ENCODE measurements at regions not wholly inside any gene's neighbourhood (a gene's known extent, or its start where the extent isn't known, plus 50 kb on each side); places are given as distances from the start of the nearest gene placed in this dataset.

DNA sequence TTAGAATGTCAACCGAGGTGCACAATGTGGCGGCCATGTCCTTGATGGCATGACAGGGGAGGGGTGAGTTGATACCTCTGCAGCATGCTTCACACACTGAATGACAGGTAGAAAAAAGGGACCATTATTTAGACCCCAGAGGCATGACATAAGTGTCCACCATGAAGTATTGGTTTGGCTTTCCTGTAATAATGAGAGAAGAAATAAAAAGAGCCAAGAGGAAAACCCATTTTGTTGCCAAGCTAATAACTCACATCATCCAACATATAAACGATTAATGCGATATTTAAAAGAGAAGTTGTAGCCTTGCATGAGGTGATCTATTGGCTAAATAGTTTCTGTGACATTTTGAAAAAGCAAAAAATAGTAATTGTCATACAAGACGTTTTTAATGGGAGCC lies 343.4 kb downstream of the LRIG3 start:
- DNase-seq (ENCODE audit: low read depth in 2 of 2): no peak

DNA sequence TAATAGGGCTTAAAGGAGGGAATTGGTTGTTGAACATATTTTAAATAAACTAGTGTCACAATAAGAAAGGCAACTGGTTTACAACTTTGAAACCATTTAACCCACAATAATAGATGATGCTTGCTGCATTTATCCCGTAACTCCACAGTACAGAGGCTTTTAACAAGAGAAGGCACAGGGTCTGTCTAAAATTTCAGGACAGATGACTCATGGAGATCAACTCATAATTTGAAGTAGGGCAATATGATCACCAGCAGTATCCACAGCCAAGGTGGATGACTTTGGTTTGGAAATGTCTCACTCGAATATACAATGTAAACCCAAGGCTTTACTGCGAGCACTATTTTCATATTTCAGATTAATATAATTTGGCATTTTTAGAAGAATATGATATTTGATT lies 340.2 kb downstream of the LRIG3 start:
- DNase-seq (ENCODE audit: low read depth in 2 of 2): no peak

DNA sequence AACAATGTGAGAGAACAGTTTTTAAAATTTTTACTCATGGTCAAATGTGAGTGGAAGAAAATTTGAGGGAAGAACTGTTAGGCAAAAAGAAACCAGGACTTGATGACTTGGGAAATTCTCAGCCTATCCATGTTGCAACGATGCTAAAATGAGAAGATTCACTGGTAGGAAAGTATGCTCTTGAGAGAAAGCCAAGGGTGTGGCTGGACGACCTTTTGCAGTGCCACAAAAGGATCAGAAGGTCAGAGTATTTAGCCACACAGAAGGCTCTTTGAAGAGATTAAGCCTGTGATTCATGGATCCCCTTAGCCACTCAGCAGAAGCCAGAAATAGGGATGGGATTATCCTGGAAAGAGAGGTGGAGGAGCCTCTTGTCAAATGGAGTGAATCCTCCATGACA lies 336.8 kb downstream of the LRIG3 start:
- no peak for DNase-seq (ENCODE audit: low read depth in 2 of 2)

DNA sequence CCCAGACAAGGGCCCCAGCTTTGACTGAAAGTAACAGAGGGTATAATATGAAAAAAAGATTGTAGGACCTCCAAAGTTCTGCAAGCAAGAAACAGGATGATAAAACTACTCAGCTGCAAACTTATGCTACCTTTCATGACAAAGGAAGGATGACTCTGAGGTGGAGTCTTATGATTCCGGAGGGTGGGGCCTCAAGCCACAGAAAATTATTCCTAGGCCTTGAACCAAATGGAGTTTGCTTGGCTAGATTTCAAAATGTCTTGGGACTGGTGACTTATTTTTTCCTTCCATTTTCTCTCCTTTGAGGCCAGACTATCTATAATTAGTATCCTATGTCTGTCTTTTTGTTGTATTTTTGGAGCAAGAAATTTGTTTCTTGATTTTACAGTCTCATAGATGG lies 336.4 kb downstream of the LRIG3 start:
- no peak for DNase-seq (ENCODE audit: low read depth in 2 of 2)

DNA sequence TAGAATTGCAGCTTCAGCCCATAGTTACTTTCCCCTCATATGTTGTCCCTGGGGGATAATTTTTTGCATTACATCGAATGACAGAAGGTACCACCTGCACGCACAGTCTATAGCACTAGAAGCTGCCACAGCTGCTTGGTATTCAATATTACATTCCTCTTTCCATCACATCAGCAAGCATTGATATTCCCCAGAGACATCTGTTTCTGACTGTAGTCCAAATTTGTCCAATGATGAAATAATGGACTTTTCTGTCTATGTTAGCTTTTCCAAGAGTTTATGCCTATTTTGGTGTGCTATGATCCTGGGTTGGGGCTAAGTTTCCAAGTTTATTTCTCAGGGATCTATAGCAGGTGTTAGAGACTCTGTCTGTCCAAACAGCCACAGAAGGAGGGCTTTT lies 335.4 kb downstream of the LRIG3 start:
- DNase-seq (ENCODE audit: low read depth in 2 of 2): peak; percentile 36 to 52

DNA sequence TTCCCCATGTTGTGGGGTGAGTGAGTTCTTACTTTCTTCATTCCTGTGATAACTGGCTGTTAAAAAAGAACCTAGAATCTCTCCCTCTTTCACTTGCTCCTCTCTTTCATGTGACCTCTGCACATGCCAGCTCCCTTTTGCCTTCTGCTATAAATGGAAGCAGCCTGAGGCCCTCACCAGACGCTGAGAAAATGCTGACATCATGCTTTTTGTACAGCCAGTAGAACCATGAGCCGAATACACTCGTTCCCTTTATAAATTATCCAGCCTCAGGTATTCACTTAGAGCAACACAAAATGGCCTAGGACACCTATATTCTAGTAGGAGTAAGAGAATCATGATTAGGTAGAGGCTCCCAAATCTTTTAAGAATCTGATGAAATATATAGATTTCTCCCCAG lies 333.5 kb downstream of the LRIG3 start:
- no peak for DNase-seq (ENCODE audit: low read depth in 2 of 2)

DNA sequence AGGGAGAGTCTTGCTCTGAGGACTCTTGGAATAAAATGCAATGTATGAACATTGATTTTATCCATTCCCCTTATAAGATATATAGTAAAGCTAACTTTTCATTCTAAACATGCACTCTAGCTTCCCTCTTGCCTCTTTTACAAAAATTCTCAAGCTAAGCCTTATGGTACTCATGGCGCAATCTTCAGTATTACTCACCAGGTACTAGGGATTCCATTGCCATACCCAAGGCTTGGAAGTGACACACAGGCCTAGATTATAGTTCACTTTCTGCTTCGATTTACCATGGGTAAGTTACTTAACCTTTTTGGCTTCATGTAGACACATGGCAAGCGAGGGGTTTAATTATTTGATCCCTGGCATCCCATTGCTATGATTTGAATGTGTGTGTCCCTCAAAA lies 331.5 kb downstream of the LRIG3 start:
- DNase-seq (ENCODE audit: low read depth in 2 of 2): no peak

DNA sequence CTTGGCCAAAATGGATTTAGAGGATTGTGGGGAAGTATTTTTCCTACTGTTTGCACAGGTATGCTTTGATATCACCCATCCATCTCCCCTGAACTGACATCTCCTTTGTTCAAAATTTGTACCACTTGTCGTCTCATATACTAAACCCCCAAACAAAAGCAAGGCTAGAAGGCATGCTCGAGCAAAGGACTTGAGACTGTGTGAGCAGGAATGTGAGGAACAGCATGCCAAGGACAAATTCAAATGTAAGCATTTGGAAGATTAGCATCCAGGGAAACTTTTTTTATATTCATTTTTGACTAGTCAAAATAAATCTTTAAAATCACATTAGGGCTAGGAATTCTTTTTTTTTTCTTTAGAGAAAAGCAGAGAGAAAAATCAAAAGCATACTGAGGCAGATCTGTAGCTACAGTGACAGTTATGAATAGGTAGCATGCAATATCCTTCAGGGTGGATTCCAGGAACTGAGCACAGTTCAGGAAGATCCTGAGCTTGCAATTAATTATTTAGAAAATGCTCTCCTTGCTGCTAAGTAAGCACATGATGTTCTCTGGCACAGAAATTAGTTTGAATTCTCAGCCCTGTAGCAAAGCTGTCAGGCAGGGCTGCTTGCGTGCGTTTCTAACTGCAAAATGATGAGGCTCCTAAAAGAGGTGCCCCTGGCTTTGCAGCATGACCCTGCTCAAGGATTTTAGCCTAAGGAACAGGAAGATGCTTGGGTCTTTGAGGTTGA lies 327.7 kb downstream of the LRIG3 start:
- DNase-seq (ENCODE audit: low read depth in 2 of 2): no peak

DNA sequence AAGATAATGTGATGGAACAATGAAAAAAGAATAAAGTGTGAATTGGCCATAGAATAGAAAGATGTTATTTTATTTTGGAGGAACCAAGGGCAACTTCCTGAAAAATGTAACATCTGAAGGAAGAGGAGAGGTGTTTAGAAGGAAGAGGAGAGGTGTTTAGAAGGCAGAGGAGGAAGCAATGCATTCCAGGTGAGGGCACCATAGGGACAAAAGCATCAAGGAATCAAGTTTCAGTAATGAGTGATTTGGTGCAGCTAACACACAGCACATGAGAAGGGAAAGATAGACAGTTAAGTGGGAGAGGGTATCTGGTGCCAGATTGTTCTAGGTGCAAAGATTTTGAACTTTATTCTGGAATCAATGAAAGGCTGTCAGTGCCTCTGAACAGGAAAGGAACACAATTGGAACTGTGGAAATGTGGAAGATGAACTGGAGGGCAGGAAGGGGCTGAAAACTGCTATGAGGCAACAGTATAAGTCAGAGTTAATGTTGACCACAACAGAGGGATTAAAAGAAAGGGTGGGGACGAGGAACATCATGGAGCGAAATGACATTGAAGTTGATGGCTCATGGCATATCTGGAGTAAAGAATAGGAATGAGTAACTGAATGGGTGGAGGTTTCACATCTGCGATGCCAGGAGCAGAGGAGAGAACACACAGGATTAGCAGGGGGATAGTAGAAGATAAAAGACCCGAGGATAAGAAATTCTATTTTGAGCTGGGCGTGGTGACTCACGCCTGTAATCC lies 326.6 kb downstream of the LRIG3 start:
- no peak for DNase-seq (ENCODE audit: low read depth in 2 of 2)

DNA sequence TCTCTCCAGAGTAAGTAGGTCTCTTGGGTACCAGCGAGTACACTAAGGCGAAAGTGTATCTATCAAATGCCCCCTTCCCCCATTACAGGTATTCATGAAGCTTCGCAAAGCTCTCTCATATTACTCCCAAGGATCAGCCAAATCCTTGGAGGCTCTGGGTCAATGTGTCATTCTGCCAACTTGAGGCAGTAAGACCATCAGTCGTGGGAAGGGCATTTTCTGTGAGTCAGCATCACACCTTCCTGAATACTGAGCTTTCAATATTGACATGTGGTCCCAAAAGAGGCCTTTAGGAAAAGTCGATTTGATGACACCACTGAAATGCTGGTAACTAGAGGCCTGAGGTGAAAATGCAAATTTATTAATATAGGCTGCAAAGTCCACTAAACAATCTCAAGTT lies 323.9 kb downstream of the LRIG3 start:
- no peak for DNase-seq (ENCODE audit: low read depth in 2 of 2)

DNA sequence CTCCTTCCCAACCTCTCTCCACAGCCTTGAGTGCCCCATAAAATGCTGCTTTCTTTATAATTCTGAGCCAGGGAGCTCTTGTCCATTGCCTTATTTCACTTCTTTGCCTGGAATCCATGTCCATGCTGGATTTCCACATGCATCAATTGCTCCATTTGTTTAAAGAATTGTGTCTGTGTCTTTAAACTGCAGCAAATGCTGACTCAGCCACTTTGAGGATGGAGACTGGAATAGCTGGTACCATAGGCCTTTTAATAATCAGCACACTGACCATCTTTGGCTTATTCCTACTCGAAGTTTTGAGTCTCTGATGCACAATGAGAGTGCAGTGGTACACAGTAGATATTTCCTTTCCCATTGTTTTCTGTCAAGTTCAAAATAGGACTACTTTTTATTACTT lies 318.8 kb downstream of the LRIG3 start:
- no peak for DNase-seq (ENCODE audit: low read depth in 2 of 2)

DNA sequence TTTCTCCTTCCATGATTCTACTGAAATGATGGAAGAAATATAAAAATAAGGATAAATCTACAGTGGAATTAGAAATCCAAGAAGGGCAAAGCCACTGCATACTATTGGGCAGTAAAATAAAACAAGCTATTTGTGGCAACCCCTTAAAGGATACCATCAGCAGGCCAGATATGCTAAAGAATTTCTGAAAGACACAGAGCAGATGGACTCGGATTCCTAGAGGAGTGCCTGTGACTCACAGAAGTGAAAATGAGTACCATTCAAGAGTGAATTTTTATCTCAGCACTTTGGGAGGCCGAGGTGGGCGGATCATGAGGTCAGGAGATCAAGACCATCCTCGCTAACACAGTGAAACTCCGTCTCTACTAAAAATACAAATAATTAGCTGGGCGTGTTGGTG lies 318.1 kb downstream of the LRIG3 start:
- DNase-seq (ENCODE audit: low read depth in 2 of 2): no peak

DNA sequence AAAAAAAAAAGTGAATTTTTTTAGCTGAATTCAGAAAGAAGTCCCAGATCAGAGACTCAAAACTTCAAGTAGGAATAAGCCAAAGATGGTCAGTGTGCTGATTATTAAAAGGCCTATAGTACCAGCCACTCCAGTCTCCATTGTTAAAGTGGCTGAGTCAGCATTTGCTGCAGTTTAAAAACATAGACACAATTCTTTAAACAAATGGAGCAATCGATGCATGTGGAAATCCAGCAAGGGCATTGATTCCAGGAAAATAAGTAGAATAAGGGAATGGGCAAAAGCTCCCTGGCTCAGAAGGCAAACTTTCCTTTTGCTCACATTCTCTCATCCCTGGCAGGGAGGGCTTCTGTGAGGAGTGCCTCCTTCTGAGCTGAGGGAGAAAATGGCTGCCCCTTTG lies 317.6 kb downstream of the LRIG3 start:
- DNase-seq (ENCODE audit: low read depth in 2 of 2): no peak

DNA sequence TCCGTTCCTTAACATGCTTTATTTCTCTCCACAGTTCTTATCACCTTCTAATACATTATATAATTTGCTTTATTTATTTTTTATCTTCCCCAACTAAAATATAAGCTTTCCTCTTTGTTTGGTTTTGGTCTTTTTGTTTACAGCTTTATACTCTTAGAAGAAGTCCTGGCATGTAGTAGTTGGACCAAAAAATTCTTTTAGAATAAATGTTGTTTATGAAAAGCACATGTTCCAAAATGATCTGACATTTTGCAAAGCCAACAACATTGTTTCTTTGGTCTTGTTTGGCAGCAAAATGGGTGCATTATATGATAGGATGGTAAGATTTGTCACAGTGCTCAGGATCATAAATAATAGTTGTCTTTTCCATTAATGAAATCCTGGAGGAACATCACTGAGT lies 312.5 kb downstream of the LRIG3 start:
- DNase-seq (ENCODE audit: low read depth in 2 of 2): no peak

DNA sequence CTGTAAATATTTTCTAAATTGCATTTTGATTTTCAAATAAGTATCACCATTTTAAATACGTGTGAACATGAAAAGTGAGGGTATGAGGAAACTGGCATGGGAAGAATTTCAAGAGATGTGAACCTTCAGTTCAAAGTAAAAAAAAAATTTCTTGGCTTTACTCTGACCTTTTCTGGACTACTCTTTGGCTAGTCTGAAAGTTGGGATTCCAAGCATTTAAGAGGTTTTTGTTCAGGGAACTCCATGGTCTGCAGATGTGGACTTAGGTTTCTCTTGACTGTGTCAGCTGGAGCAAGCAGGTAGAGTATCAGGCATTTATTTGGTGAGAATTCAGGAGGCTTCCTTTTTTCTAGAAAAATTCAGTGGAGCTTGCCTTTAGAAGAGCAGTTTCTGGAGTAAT lies 311.6 kb downstream of the LRIG3 start:
- DNase-seq (ENCODE audit: low read depth in 2 of 2): no peak

DNA sequence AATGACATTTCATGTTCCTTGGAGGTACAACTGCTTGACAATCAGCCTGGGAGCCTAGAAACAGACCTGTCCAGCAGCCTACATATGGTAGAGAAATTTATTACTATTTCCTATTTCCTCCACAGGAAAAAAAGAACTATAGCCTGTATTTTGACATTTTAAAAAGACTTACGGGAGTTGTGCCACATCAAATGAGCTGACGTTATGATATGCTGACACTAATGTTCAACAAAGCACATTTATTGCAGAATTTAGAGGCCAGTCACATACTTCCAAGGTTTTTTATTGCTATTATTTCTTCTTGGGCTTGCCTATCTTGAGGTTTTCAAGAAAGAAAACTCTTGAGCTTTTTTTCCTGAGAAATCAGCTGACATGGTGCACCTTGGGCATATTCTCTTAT lies 305.3 kb downstream of the LRIG3 start:
- no peak for DNase-seq (ENCODE audit: low read depth in 2 of 2)

DNA sequence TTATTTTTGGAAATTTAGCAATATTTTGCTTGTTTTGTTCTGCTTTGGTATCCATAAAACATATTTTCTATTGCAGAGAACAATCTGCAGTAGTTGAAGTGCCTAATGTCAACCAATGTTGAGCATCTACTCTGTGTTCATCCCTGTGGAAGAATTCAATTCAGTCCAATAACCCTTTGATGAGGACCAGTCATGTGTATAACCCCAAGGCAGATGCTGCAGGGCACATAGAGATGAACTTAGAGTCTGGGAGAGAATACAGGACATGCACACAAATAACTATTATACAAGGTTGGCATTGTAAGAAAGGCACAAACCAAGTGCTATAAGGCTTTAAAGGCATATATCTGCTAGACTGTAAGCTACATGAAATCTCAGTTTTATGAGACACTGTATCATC lies 304.7 kb downstream of the LRIG3 start:
- DNase-seq (ENCODE audit: low read depth in 2 of 2): no peak

DNA sequence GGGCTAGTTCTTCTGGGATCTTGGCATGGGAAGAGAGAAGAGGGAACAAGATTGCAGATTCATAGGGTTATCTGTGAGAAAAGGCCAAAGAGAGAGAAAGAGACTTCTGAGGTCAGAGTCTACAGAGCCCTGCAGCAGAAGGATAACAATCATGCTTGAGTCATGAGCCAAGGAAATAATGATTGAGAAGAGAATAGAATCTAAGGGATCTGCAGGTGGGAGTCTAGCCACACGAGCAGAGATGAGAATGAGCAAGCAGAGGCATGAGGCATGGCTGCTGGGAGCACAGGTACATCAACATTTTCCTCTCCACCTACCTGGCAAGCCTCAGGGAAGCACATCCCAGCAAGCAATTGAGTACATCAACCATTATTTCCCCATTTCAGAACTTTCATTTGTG lies 303.7 kb downstream of the LRIG3 start:
- DNase-seq (ENCODE audit: low read depth in 2 of 2): no peak

DNA sequence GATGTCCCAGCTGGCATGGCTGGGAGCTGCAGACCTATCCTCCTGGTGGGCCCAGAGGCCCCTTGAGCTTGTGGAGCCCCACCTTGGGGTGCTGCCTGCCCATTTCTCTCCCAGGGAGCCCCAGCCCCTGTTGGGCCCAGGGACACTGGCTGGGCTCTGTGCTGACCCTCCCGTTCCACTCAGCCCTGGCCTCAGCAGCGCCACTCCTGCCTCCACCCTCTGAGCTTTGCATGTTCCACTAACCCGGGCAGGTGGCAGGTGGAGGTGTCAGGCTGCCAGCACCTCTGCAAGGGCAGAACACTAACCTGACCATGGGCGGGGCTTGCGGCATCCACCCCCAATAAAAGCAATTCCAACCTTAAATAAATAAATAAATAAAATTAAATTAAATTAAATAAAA lies 299.2 kb downstream of the LRIG3 start:
- no peak for DNase-seq (ENCODE audit: low read depth in 2 of 2)

DNA sequence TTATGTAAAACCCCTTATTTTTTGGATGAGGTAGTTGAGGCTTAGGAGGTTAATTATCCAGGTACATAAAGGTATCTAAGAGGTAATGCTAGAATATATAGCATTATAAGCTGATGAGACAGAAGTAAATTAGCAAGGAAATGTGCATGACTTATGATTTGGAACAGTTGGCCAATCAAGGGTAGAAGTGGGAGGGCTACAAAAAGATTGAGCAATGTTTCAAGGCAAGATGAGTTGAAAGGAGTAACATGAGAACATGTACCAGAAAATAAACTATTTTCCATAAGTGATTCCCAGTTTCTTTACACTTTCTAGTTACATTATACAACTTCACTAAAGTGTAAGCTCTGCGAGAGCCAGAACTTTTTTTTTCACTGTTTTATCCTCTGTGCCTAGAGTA lies 290.9 kb downstream of the LRIG3 start:
- no peak for DNase-seq (ENCODE audit: low read depth in 2 of 2)

DNA sequence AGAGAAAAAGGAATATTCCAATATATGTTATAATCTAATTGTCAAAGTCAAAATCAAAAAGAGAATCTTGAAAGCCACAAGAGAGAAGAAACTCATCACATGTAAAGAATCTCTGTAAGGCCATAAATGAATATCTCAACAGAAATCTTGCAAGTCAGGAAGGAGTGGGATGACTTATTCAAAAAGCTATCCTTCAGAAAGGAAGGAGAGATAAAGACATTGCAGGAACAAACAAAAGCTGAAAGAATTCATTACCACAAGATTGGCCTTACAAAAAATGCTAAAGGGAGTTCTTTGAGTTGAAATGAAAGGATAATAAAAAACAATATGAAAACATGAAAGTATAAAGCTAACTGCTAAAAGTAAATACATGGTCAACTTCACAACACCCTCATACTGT lies 286.8 kb downstream of the LRIG3 start:
- DNase-seq (ENCODE audit: low read depth in 2 of 2): no peak

DNA sequence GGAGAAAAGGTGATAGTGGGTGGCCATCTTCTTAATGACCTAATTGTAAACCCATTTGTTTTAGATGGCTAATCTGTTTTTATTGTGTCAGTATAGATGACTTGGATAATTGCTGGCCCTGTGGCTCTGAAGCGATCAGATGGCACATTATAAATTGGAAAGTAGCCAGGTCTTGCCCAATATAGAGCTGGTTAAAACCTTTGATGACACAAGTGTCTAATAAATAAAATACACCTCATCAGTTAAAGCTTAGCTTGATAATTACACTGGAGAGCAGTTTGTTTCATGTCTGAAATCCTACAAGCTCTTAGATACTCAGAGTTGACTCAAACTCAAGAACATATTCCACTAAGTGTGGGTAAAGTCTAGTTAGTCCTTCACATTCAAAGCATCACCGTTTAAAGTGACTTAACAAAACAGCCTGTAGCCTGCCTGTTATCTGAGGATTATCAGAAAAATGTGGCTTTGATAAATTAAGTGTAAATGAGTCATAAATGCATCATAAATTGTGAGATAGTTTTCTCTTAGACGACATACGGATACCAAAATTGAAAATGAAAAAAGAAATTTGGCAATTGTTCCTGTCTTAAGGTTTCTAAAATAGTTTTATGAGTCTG lies 280.9 kb downstream of the LRIG3 start:
- DNase-seq (ENCODE audit: low read depth in 2 of 2): peak; percentile 15 to 28

DNA sequence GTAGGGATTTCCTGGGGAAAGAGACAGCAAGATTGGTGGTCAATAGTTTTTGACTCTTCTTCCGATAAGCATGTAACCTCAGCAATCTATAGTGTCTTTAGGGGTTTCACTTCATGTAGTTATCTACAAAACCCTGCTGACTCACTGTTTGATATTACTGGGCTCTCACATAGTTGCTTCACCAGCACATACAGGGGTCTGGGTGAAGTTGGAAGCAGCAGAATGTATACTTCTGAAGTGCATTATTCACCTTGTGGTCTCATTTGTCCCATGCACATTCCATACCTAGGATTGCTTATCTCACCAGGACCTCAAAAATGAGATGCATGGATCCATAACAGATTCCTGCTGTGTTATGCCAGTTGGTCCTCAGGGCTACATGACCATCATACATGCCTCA lies 280.0 kb downstream of the LRIG3 start:
- no peak for DNase-seq (ENCODE audit: low read depth in 2 of 2)

All from fibroblast of skin of left biceps (primary cell).